ENCODE measurements at regions not wholly inside any gene's neighbourhood (a gene's known extent, or its start where the extent isn't known, plus 50 kb on each side); places are given as distances from the start of the nearest gene placed in this dataset.

GRCh38 chr22:49412236-49412635 is 415.4 kb downstream of the BRD1 start:
- DNase-seq (ENCODE audit: low spot score) (no peak), ATAC-seq (no peak), FAIRE-seq (no peak)
- Histone ChIP-seq H3K79me2 (ENCODE audit: insufficient read depth, low read length) (no peaks in the 10 kb centered on the region), H3K9me3 (ENCODE audit: low read length) (no peaks in the 10 kb centered on the region), H4K20me1 (ENCODE audit: insufficient read depth, low read length) (no peaks in the 10 kb centered on the region), H3K27me3 (ENCODE audit: control insufficient read depth in 1 of 2, insufficient read depth in 2 of 2, low read length in 2 of 2) (peaks cover 2 to 40% of the 10 kb centered on the region in 2 experiments; a peak in 4 of 5 replicates), H3K4me3 (replicated peaks in 1 of 3; ENCODE audit: insufficient read depth in 1 of 3, low read depth in 2 of 3, low read length in 3 of 3) (no peak overlapping the region), H2AFZ (ENCODE audit: low read length) (no peak overlapping the region), H3K27ac (ENCODE audit: extremely low read length, insufficient read depth, low read length) (no peak overlapping the region), H3K4me1 (ENCODE audit: insufficient read depth, low read length) (no peaks in the 10 kb centered on the region), H3K36me3 (replicated peaks in 1 of 2; ENCODE audit: control insufficient read depth in 1 of 2, insufficient read depth in 2 of 2, low read length in 2 of 2) (no peaks in the 10 kb centered on the region), H3K4me2 (ENCODE audit: low read depth, low read length) (no peak overlapping the region), H3K9ac (ENCODE audit: insufficient read depth, low read depth, low read length) (no peak overlapping the region)
- no TSS peak for BruUV-seq (replicated peaks)
- POLR2A ChIA-PET: no interaction called here
- CTCF ChIA-PET (ENCODE audit: low intra/inter-chr PET ratio, low total read pairs): no interaction called here
- 14% methylated on average over 13 of the region's 13 CpGs for WGBS (ENCODE audit: low lambda C conversion rate)
- no peak for TF ChIP-seq CERS6 (CRISPR knock-in tag; IDR thresholded peaks at IDR 0.05)
- no peak for TF ChIP-seq KDM1A (CRISPR knock-in tag; IDR thresholded peaks at IDR 0.05)
- no peak for TF ChIP-seq DDIT3 (CRISPR knock-in tag; IDR thresholded peaks at IDR 0.05)
- no peak for TF ChIP-seq GFI1 (CRISPR knock-in tag; IDR thresholded peaks at IDR 0.05; ENCODE audit: borderline replicate concordance)
- TF ChIP-seq AHR (CRISPR knock-in tag; IDR thresholded peaks at IDR 0.05): no peak
- TF ChIP-seq KAT2B (IDR thresholded peaks at IDR 0.05; ENCODE audit: borderline replicate concordance, low read depth, low read length): no peak
- TF ChIP-seq HOXA5 (CRISPR knock-in tag; IDR thresholded peaks at IDR 0.05): no peak
- no peak for TF ChIP-seq ZNF224 (CRISPR knock-in tag; IDR thresholded peaks at IDR 0.05)
- TF ChIP-seq ZNF605 (CRISPR knock-in tag; IDR thresholded peaks at IDR 0.05): no peak
- TF ChIP-seq ZNF367 (CRISPR knock-in tag; IDR thresholded peaks at IDR 0.05; ENCODE audit: borderline replicate concordance): no peak
- TF ChIP-seq ZNF670 (CRISPR knock-in tag; IDR thresholded peaks at IDR 0.05; ENCODE audit: borderline replicate concordance): no peak
- no peak for TF ChIP-seq ZNF501 (CRISPR knock-in tag; IDR thresholded peaks at IDR 0.05)
- TF ChIP-seq ZNF138 (CRISPR knock-in tag; IDR thresholded peaks at IDR 0.05; ENCODE audit: low read depth): no peak
- in situ Hi-C loops (cut with HindIII; ENCODE audit: extremely low pct_ligation_motif_present, low pct_unique_long_range_greater_than_20kb): no loop called here
- intact Hi-C loops (cut with micrococcal nuclease; ENCODE audit: unreplicated experiment): no loop called here

All from HepG2 (cell line).